Body of pancreas (tissue), 4 donors: ENCODE measurements at regions not wholly inside any gene's neighbourhood (a gene's known extent, or its start where the extent isn't known, plus 50 kb on each side); places are given as distances from the start of the nearest gene placed in this dataset.

Experiments used
- POLR2A ChIP-seq, 3 donors: fragments of 450-650 bp; IDR thresholded peaks; one replicate each; pipeline ENCODE4 v1.6.1; 2016; ENCODE audit warnings: antibody characterized with exemption in 3 of 3, mild to moderate bottlenecking in 2 of 3
- TF ChIP-seq, protein P1 (sequence below), 7 experiments: fragments of 450-650 bp in 4 of 7; fragments of 200-600 bp in 3 of 7; sonication (generic) in 3 of 7; IDR thresholded peaks; one replicate each; pipeline ENCODE4 v1.5.1; 2016 to 2019; ENCODE audit warnings: antibody characterized with exemption in 7 of 7

DNA sequence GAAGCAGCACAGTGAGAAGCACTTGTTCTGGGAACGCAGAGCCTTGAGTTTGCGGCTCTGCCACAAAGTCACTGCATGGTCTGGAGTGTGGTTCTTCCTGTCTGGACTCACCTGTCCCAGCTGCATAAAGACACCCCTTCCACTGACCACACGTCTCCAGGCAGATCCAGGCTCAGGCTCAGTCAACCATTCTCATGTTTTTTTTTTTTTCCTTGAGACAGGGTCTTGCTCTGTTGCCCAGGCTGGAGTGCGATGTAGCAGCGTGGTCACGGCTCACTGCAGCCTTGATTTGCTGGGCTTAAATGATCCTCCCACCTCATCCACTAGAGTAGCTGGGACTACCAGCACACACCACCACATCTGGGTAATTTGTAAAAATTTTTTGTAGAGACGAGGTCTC is 102.9 kb upstream of the KLF4 start:
- TF ChIP-seq, protein P1, sequence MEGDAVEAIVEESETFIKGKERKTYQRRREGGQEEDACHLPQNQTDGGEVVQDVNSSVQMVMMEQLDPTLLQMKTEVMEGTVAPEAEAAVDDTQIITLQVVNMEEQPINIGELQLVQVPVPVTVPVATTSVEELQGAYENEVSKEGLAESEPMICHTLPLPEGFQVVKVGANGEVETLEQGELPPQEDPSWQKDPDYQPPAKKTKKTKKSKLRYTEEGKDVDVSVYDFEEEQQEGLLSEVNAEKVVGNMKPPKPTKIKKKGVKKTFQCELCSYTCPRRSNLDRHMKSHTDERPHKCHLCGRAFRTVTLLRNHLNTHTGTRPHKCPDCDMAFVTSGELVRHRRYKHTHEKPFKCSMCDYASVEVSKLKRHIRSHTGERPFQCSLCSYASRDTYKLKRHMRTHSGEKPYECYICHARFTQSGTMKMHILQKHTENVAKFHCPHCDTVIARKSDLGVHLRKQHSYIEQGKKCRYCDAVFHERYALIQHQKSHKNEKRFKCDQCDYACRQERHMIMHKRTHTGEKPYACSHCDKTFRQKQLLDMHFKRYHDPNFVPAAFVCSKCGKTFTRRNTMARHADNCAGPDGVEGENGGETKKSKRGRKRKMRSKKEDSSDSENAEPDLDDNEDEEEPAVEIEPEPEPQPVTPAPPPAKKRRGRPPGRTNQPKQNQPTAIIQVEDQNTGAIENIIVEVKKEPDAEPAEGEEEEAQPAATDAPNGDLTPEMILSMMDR (IDR thresholded peaks at IDR 0.05): no peak
- TF ChIP-seq POLR2A (IDR thresholded peaks at IDR 0.05): no peak
